Tibial artery (tissue), 4 donors: ENCODE measurements at regions not wholly inside any gene's neighbourhood (a gene's known extent, or its start where the extent isn't known, plus 50 kb on each side); places are given as distances from the start of the nearest gene placed in this dataset.
A peak's percentile ranks its signal among the peaks of the same experiment; 100 is the strongest.

Experiments
- DNase-seq, 2 donors: peaks; one replicate each; pipeline ENCODE4 v3.0.0-alpha.2; 2019
- H3K27ac ChIP-seq, 2 donors: fragments of 200-600 bp; sonication (generic) in 1 of 2; 1 replicate in 1 of 2; 2 replicates in 1 of 2; pipeline ENCODE4 v1.5.1; 2018 to 2019; ENCODE audit warnings: mild to moderate bottlenecking in 1 of 2
- H3K27me3 ChIP-seq, 2 donors: fragments of 200-600 bp; sonication (generic) in 1 of 2; one replicate each; pipeline versions ENCODE4 v1.5.1 to v1.6.0; 2016 to 2019
- H3K36me3 ChIP-seq, 3 donors: fragments of 200-600 bp; sonication (generic) in 2 of 3; one replicate each; pipeline ENCODE4 v1.5.1; 2016 to 2019; ENCODE audit warnings: mild to moderate bottlenecking in 2 of 3
- H3K4me1 ChIP-seq, 4 donors: fragments of 200-600 bp; sonication (generic) in 2 of 4; 1 replicate in 3 of 4; 2 replicates in 1 of 4; pipeline ENCODE4 v1.5.1; 2016 to 2019
- H3K4me3 ChIP-seq, 2 donors: fragments of 200-600 bp; sonication (generic) in 1 of 2; 1 replicate in 1 of 2; 2 replicates in 1 of 2; pipeline ENCODE4 v1.5.1; 2018 to 2019; ENCODE audit warnings: mild to moderate bottlenecking in 2 of 2
- H3K9me3 ChIP-seq, 3 donors: fragments of 200-600 bp; sonication (generic) in 1 of 3; one replicate each; pipeline ENCODE4 v1.5.1; 2016 to 2019
- CTCF ChIP-seq, 2 experiments: fragments of 200-600 bp in 1 of 2; fragments of 450-650 bp in 1 of 2; IDR thresholded peaks; one replicate each; pipeline ENCODE4 v1.5.1; 2017 to 2019; ENCODE audit warnings: antibody characterized with exemption in 2 of 2, mild to moderate bottlenecking in 1 of 2, moderate library complexity in 1 of 2
- intact Hi-C: fragments of 100-400 bp; cut with DNase I; formaldehyde crosslinking; loops from one replicate; pipeline ENCODE4 v1.15.0; 2023; ENCODE audit warnings: low total_unique reads

GRCh38 chr3:127049393-127049792 is 66.5 kb downstream of the PLXNA1 start:
- no peaks in the 10 kb centered on the region for H3K36me3 ChIP-seq
- H3K4me3 ChIP-seq, result no peak overlapping the region
- no peaks in the 10 kb centered on the region for H3K27me3 ChIP-seq
- peaks cover 0 to 34% (median 19%) of the 10 kb centered on the region in 4 donors for H3K4me1 ChIP-seq
- H3K27ac ChIP-seq, result no peak overlapping the region
- H3K9me3 ChIP-seq, result no peaks in the 10 kb centered on the region
- no peak for TF ChIP-seq CTCF (IDR thresholded peaks at IDR 0.05)
- no peak for DNase-seq
- intact Hi-C loops, result no loop called here

GRCh38 chr3:127050733-127051132 is 67.8 kb downstream of the PLXNA1 start:
- Histone ChIP-seq H3K9me3 (no peaks in the 10 kb centered on the region), H3K27ac (no peak overlapping the region), H3K36me3 (no peaks in the 10 kb centered on the region), H3K27me3 (no peaks in the 10 kb centered on the region), H3K4me3 (no peak overlapping the region), H3K4me1 (peaks cover 0 to 29% (median 13%) of the 10 kb centered on the region in 4 donors)
- intact Hi-C loops, result no loop called here
- DNase-seq, result peak in 1 of 2 donors; percentile 57
- TF ChIP-seq CTCF (IDR thresholded peaks at IDR 0.05), result no peak

- intact Hi-C loops, result no loop called here
- Histone ChIP-seq H3K27me3 (no peaks in the 10 kb centered on the region), H3K4me1 (peaks cover 0 to 27% (median 8%) of the 10 kb centered on the region in 4 donors), H3K4me3 (no peak overlapping the region), H3K27ac (no peak overlapping the region), H3K36me3 (no peaks in the 10 kb centered on the region), H3K9me3 (peaks cover 0 to 6% (median 0%) of the 10 kb centered on the region in 3 donors)
- TF ChIP-seq CTCF (IDR thresholded peaks at IDR 0.05), result no peak
- DNase-seq, result peak; percentile 79 to 84
These were observed 69.2 kb downstream of the PLXNA1 start for GRCh38 chr3:127052121-127052561.

GRCh38 chr3:127053026-127053425 is 70.1 kb downstream of the PLXNA1 start:
- Histone ChIP-seq H3K27ac (no peak overlapping the region), H3K9me3 (peaks cover 0 to 9% (median 0%) of the 10 kb centered on the region in 3 donors), H3K27me3 (no peaks in the 10 kb centered on the region), H3K36me3 (no peaks in the 10 kb centered on the region), H3K4me3 (no peak overlapping the region), H3K4me1 (peaks cover 0 to 27% (median 8%) of the 10 kb centered on the region in 4 donors)
- no peak for TF ChIP-seq CTCF (IDR thresholded peaks at IDR 0.05)
- DNase-seq, result no peak
- intact Hi-C loops, result no loop called here

GRCh38 chr3:127053450-127053849 is 70.5 kb downstream of the PLXNA1 start:
- H3K27me3 ChIP-seq, result no peaks in the 10 kb centered on the region
- intact Hi-C loops, result no loop called here
- peaks cover 0 to 27% (median 8%) of the 10 kb centered on the region in 4 donors for H3K4me1 ChIP-seq
- DNase-seq, result peak in 1 of 2 donors; percentile 61
- TF ChIP-seq CTCF (IDR thresholded peaks at IDR 0.05), result no peak
- H3K4me3 ChIP-seq, result no peak overlapping the region
- no peak overlapping the region for H3K27ac ChIP-seq
- H3K9me3 ChIP-seq, result peaks cover 0 to 9% (median 0%) of the 10 kb centered on the region in 3 donors
- no peaks in the 10 kb centered on the region for H3K36me3 ChIP-seq

- DNase-seq, result peak in 1 of 2 donors; percentile 59
- Histone ChIP-seq H3K9me3 (peaks cover 0 to 9% (median 0%) of the 10 kb centered on the region in 3 donors), H3K27ac (no peak overlapping the region), H3K4me3 (no peak overlapping the region), H3K36me3 (no peaks in the 10 kb centered on the region), H3K27me3 (no peaks in the 10 kb centered on the region), H3K4me1 (peaks cover 0 to 27% (median 8%) of the 10 kb centered on the region in 4 donors)
- intact Hi-C loops, result no loop called here
- TF ChIP-seq CTCF (IDR thresholded peaks at IDR 0.05), result no peak
These were observed 71.1 kb downstream of the PLXNA1 start for GRCh38 chr3:127053979-127054378.
